HCT116 (cell line): ENCODE measurements at regions not wholly inside any gene's neighbourhood (a gene's known extent, or its start where the extent isn't known, plus 50 kb on each side); places are given as distances from the start of the nearest gene placed in this dataset.

Experiments
- ATAC-seq: fragments of 200-7000 bp; cut with Tn5 transposase; 2 replicates; pipeline ENCODE4 v1.9.1; 2020; ENCODE audit warnings: mild to moderate bottlenecking, moderate library complexity
- BruUV-seq: library from RNA; stranded (reverse); fragments of 400-500 nt; replicated peaks from 2 replicates; lab custom pipeline; 2021; lab: Mats Ljungman, UMichigan
- CTCF ChIA-PET: fragments of 300-600 bp; sonication (Branson Sonifier 250); formaldehyde crosslinking; loops from one replicate; lab custom pipeline; 2021; ENCODE audit warnings: antibody characterized with exemption; lab: Charles Lee
- POLR2A ChIA-PET: fragments of 300-600, 350-600 bp; sonication (Branson Sonifier 250); formaldehyde crosslinking; loops from one replicate; lab custom pipeline; 2021; ENCODE audit warnings: antibody characterized with exemption; lab: Charles Lee
- RAD21 ChIA-PET, 2 experiments: fragments of 300-600 bp; sonication (Branson Sonifier 250); formaldehyde crosslinking; loops; one replicate each; lab custom pipeline; 2023; ENCODE audit warnings: low total read pairs in 2 of 2; ENCODE audit not compliant: uncharacterized antibody in 2 of 2, unreplicated experiment in 2 of 2, low non-redundant PET in 1 of 2; lab: Charles Lee
- DNase-seq: peaks from one replicate; pipeline ENCODE4 v3.0.0-alpha.2; 2010; ENCODE audit warnings: low read depth, low spot score
- H2AFZ ChIP-seq: fragments of 200-600 bp; shearing (Covaris generic), sonication (generic); 2 replicates; pipeline ENCODE4 v1.6.1; 2017; ENCODE audit warnings: low read depth, mixed run types, mixed read lengths, antibody characterized with exemption, low read length; ENCODE audit not compliant: poor library complexity, severe bottlenecking
- H3K27ac ChIP-seq: 2 replicates; pipeline ENCODE4 v1.5.1; 2012; ENCODE audit warnings: low read depth, low read length
- H3K27me3 ChIP-seq: fragments of 200-600 bp; sonication (generic); 2 replicates; pipeline ENCODE4 v1.6.1; 2016; ENCODE audit warnings: mixed run types, low read length, mixed read lengths; ENCODE audit not compliant: insufficient read depth
- H3K36me3 ChIP-seq, 2 experiments: fragments of 200-500 bp in 1 of 2; fragments of 200-600 bp in 1 of 2; sonication (Bioruptor generic) in 1 of 2; sonication (generic) in 1 of 2; 2 replicates each; pipeline versions ENCODE4 v1.5.1 to v1.6.1; 2014 to 2016; ENCODE audit warnings: low read length in 2 of 2, inconsistent platforms in 1 of 2, mixed read lengths in 1 of 2, mixed run types in 1 of 2; ENCODE audit not compliant: insufficient read depth in 2 of 2, control insufficient read depth in 1 of 2
- H3K4me1 ChIP-seq, 2 experiments: fragments of 200-600 bp in 1 of 2; sonication (generic) in 1 of 2; 2 replicates each; pipeline versions ENCODE4 v1.5.1 to v1.6.1; 2012 to 2017; ENCODE audit warnings: low read length in 2 of 2, inconsistent platforms in 1 of 2, mild to moderate bottlenecking in 1 of 2, mixed read lengths in 1 of 2, mixed run types in 1 of 2, moderate library complexity in 1 of 2; ENCODE audit not compliant: insufficient read depth in 2 of 2, control insufficient read depth in 1 of 2
- H3K4me2 ChIP-seq: fragments of 200-600 bp; sonication (generic); 2 replicates; pipeline ENCODE4 v1.6.1; 2017; ENCODE audit warnings: mixed run types, low read length, mixed read lengths
- H3K4me3 ChIP-seq, 2 experiments: fragments of 200-600 bp in 1 of 2; sonication (generic) in 1 of 2; replicated peaks in 1 of 2; 2 replicates each; pipeline ENCODE4 v1.5.1; 2011 to 2016; ENCODE audit warnings: low read length in 2 of 2, control low read depth in 1 of 2, low read depth in 1 of 2, mild to moderate bottlenecking in 1 of 2, mixed read lengths in 1 of 2, mixed run types in 1 of 2
- H3K79me2 ChIP-seq: fragments of 200-600 bp; sonication (generic); 2 replicates; pipeline ENCODE4 v1.6.1; 2017; ENCODE audit warnings: mild to moderate bottlenecking, mixed run types, low read length, moderate library complexity, mixed read lengths; ENCODE audit not compliant: insufficient read depth
- H3K9ac ChIP-seq: fragments of 200-600 bp; sonication (generic); 2 replicates; pipeline ENCODE4 v1.6.1; 2016; ENCODE audit warnings: low read length, mixed read lengths
- H3K9me2 ChIP-seq: fragments of 200-600 bp; sonication (generic), shearing (Covaris generic); 2 replicates; pipeline ENCODE4 v1.6.1; 2017; ENCODE audit warnings: mixed run types, mild to moderate bottlenecking, moderate library complexity; ENCODE audit not compliant: insufficient read depth
- H3K9me3 ChIP-seq, 2 experiments: fragments of 200-500 bp in 1 of 2; fragments of 200-600 bp in 1 of 2; sonication (Bioruptor generic) in 1 of 2; sonication (generic) in 1 of 2; 2 replicates each; pipeline ENCODE4 v1.6.1; 2014 to 2017; ENCODE audit warnings: low read length in 2 of 2, mixed read lengths in 2 of 2, inconsistent platforms in 1 of 2, low read depth in 1 of 2, mild to moderate bottlenecking in 1 of 2, mixed run types in 1 of 2, moderate library complexity in 1 of 2; ENCODE audit not compliant: control insufficient read depth in 1 of 2, insufficient read depth in 1 of 2
- H4K20me1 ChIP-seq: fragments of 200-600 bp; sonication (generic), shearing (Covaris generic); 2 replicates; pipeline ENCODE4 v1.6.1; 2017; ENCODE audit warnings: mixed run types, mild to moderate bottlenecking, moderate library complexity; ENCODE audit not compliant: insufficient read depth
- CBX3 ChIP-seq: IDR thresholded peaks from 2 replicates; pipeline ENCODE4 v1.6.1; 2012; ENCODE audit warnings: low read depth
- CEBPB ChIP-seq: IDR thresholded peaks from 2 replicates; pipeline ENCODE4 v1.6.1; 2012; ENCODE audit warnings: low read depth
- EGR1 ChIP-seq: IDR thresholded peaks from 2 replicates; pipeline ENCODE4 v1.6.1; 2012; ENCODE audit warnings: low read depth
- POLR2A ChIP-seq: IDR thresholded peaks from 2 replicates; pipeline ENCODE4 v1.7.0; 2011; ENCODE audit warnings: borderline replicate concordance; ENCODE audit not compliant: insufficient read depth, insufficient read length; ENCODE audit errors: extremely low read depth
- POLR2AphosphoS5 ChIP-seq: IDR thresholded peaks from 2 replicates; pipeline ENCODE4 v1.6.1; 2011; ENCODE audit warnings: mild to moderate bottlenecking, low read depth, low read length, moderate library complexity
- SIN3A ChIP-seq: IDR thresholded peaks from 2 replicates; pipeline ENCODE4 v1.6.1; 2012; ENCODE audit warnings: low read depth
- SP1 ChIP-seq: IDR thresholded peaks from 2 replicates; pipeline ENCODE4 v1.6.1; 2012; ENCODE audit warnings: low read depth
- TCF7L2 ChIP-seq: IDR thresholded peaks from 2 replicates; pipeline ENCODE4 v1.7.0; 2011; ENCODE audit warnings: borderline replicate concordance, inconsistent platforms; ENCODE audit not compliant: insufficient read depth, insufficient read length; ENCODE audit errors: extremely low read depth
- intact Hi-C: fragments of 100-400 bp; cut with micrococcal nuclease; formaldehyde crosslinking; loops from 2 replicates; pipeline ENCODE4 v1.10.0; 2022
- TF ChIP-seq, protein P1 (sequence below): IDR thresholded peaks from 2 replicates; pipeline ENCODE4 v1.6.1; 2012
- TF ChIP-seq, protein P2 (sequence below): IDR thresholded peaks from 2 replicates; pipeline ENCODE4 v1.6.1; 2012; ENCODE audit warnings: low read depth

DNA sequence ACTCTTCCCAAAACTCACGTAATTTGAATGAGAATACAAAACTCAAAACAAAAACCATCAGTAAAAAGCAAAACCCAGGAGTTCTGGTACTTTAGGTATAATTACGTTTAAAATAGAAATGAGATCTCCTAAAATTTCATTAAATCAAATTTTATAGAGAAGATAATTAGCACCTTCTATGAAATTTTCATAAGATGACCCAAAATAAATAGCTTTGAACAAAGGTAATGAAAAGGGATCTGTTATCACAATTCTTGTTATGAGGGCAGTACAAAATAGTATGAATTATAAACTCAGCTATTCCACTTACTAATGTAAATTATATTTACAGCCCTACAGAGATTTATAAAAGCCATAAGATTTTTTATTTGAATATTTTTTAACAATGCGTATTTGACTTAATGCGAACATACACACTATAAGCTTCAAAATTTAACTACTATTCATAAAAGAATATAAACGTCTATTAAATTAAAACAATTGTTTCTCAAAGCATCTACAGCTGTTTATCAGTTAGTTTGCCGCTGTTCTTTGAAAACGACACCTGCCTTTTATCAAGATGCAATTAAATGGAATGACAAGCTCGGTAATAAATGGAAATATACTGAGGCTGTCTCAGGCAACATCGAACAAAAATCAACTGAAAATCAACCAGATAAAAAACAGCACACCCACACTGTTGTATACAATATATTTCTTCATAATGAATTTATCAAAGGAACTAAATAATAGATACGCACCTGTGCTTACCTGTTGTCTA is 63.8 kb downstream of the KCNRG start:
- ChIA-PET POLR2A (interaction anchor here (0.6 to 1.2 kb wide), 2 partner anchors 9 to 287 kb away, joined by 3 to 9 read pairs; partner anchors contain the start of gene KPNA3), CTCF (interaction anchor here (2.5 kb wide), 1 partner anchor 82 kb away, joined by 7 read pairs; the partner anchor contains the start of gene TRIM13), RAD21 (no interaction called here)
- ATAC-seq: no peak
- no peak overlapping the region for H2AFZ ChIP-seq
- peak overlapping the region in 1 of 2 experiments; percentile 72; a peak in 1 of 4 replicates for H3K4me3 ChIP-seq
- H3K4me2 ChIP-seq: peak overlapping the region; percentile 85
- peak overlapping the region; percentile 98; the same call in 1 of the 2 replicates for H3K27ac ChIP-seq
- peaks cover 0 to 2% of the 10 kb centered on the region in 2 experiments; a peak in 1 of 4 replicates for H3K36me3 ChIP-seq
- intact Hi-C loops: no loop called here
- DNase-seq: no peak
- H3K4me1 ChIP-seq: peaks cover 24 to 33% of the 10 kb centered on the region in 2 experiments
- no TSS peak for BruUV-seq
- peaks cover 37% of the 10 kb centered on the region; the same call in 1 of the 2 replicates for H4K20me1 ChIP-seq
- H3K9ac ChIP-seq: peak overlapping the region; percentile 85
- no peaks in the 10 kb centered on the region for H3K27me3 ChIP-seq
- TF ChIP-seq, protein P1, sequence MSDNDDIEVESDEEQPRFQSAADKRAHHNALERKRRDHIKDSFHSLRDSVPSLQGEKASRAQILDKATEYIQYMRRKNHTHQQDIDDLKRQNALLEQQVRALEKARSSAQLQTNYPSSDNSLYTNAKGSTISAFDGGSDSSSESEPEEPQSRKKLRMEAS: no peak
- TF ChIP-seq POLR2AphosphoS5 (no peak), CEBPB (no peak), SIN3A (no peak), POLR2A (no peak), EGR1 (no peak), CBX3 (no peak), TCF7L2 (no peak), SP1 (no peak)
- TF ChIP-seq, protein P2, sequence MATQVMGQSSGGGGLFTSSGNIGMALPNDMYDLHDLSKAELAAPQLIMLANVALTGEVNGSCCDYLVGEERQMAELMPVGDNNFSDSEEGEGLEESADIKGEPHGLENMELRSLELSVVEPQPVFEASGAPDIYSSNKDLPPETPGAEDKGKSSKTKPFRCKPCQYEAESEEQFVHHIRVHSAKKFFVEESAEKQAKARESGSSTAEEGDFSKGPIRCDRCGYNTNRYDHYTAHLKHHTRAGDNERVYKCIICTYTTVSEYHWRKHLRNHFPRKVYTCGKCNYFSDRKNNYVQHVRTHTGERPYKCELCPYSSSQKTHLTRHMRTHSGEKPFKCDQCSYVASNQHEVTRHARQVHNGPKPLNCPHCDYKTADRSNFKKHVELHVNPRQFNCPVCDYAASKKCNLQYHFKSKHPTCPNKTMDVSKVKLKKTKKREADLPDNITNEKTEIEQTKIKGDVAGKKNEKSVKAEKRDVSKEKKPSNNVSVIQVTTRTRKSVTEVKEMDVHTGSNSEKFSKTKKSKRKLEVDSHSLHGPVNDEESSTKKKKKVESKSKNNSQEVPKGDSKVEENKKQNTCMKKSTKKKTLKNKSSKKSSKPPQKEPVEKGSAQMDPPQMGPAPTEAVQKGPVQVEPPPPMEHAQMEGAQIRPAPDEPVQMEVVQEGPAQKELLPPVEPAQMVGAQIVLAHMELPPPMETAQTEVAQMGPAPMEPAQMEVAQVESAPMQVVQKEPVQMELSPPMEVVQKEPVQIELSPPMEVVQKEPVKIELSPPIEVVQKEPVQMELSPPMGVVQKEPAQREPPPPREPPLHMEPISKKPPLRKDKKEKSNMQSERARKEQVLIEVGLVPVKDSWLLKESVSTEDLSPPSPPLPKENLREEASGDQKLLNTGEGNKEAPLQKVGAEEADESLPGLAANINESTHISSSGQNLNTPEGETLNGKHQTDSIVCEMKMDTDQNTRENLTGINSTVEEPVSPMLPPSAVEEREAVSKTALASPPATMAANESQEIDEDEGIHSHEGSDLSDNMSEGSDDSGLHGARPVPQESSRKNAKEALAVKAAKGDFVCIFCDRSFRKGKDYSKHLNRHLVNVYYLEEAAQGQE: no peak
- no peaks in the 10 kb centered on the region for H3K9me3 ChIP-seq
- no peaks in the 10 kb centered on the region for H3K9me2 ChIP-seq
- H3K79me2 ChIP-seq: peaks cover 92% of the 10 kb centered on the region
